HG03103 (cell line): ENCODE measurements at regions not wholly inside any gene's neighbourhood (a gene's known extent, or its start where the extent isn't known, plus 50 kb on each side); places are given as distances from the start of the nearest gene placed in this dataset.

Experiments
- ATAC-seq: cut with Tn5 transposase; IDR thresholded peaks from one replicate; pipeline ENCODE4 v1.9.1; 2021; ENCODE audit warnings: low read depth; ENCODE audit not compliant: unreplicated experiment

DNA sequence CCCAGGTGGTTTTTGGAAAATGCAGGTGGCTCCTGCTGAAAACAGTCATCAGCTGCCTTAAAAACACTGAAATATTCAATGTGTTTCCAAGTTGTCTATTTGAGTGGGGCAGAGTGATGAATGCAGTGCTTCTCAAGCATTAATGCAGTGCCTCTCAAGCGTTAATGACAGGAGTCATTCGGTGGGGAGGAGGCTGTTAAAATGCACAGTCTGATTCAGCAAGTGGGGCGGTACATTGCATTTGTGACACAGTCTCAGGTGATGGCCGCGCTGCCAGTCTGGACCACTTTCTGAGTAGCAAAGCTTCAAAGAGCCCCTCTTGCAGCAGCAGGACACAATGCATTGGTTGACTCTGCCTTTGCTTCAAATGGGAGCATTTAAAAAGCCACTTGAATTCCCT lies 231.4 kb upstream of the RGPD4 start:
- ATAC-seq = no peak

DNA sequence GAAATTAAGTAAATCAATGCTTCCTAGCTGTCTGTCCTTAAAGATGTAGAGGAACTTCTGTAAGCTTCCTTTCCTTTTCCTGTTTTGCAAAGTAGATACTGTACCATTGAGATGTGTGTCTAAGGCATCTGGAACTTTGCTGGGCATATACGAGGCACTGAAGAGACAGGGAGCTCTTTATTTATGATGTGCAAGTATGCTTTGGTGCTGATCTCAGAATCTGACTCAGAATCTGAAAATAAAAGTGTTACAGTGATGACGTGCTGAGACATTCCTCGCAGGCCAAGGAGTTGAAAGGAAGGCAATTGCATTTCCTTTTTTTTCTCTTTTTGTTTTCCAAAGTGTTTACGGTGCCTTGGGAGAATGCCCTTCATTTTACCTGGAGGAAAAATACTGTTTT lies 230.9 kb upstream of the RGPD4 start:
- no peak for ATAC-seq

DNA sequence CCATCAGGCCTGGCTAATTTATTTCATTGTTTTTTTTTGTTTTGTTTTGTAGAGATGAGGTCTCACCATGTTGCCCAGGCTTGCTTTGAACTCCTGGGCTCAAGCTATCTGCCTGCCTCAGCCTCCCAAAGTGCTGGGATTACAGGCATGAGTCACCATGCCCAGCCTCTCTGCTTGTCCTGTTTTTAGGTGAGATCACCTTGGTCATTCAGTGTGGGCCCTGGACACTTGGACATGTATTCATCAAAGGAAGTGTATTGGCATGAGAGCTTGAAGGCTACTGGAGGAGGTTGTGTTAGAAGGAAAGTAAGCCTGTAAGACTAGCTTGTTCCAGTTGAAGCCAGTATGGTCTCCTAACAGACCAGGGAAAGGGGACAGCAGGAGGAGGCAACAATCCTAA lies 229.2 kb upstream of the RGPD4 start:
- ATAC-seq = no peak

DNA sequence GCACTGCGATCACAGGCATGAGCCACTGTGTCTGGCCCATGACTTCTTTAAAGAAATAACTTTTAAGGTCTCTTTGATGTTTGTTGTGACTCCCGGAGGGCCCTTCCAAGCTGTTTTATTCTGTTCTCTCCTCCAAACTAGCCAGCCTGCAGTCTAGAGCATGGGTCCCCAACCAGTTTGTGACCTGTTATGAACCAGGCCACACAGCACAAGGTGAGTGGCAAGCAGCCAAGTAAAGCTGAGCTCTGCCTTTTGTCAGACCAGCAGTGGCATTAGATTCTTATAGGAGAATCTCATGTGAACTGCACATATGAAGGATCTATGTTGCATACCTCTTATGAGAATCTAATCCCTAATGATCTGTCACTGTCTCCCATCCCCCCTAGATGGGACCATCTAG lies 223.9 kb upstream of the RGPD4 start:
- no peak for ATAC-seq

DNA sequence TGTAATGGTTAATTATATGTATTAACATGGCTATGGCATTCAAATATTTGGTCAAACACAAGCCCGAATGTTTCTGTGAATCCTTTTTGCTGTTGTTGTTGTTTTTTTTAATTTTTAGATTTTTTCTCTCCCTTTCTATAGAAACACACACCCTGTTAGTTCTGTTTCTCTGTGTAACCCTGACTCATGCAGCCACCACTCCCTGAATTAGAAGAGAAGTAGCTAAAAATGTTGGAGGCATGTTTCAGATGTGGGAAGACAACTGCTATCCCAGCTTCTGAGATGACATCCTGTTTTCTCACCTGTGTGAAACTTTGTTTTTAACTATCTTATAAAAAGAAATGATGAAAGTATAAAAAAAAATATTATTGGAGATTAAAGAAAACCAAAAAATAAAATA lies 219.6 kb upstream of the RGPD4 start:
- no peak for ATAC-seq

DNA sequence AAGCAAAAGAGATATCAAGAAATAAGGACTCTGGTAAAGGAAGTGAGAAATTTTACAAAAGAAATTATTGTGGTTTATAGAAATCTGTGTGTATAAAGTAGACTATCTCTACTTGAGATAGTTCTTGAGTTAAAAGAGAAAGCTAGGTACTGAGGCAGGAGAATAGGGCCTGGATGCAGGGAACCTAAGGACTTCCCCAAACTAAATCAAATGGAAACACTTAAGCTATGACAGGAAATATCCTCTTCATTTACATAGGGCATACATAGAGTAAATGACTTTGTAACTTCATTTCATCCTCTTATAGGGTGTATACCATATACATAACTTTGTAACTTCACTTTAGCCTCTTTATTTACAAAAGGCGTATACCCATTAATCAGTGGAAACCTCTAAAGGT lies 219.2 kb upstream of the RGPD4 start:
- no peak for ATAC-seq

DNA sequence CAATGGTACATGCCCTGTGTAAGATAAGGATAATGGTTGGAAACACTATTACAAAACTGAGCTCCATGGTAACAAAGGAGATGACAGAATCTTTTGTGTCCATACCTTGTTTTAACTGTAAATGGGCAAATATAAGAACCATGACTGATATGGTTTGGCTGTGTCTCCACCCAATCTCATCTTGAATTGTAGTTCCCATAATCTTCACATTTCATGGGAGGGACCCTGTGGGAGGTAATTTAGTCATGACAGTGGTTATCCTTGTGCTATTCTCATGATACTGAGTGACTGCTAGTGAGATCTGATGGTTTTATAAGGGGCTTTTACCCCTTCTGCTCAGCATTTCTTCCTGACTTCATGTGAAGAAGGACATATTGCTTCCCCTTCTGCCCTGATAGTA lies 211.7 kb upstream of the RGPD4 start:
- ATAC-seq = no peak

DNA sequence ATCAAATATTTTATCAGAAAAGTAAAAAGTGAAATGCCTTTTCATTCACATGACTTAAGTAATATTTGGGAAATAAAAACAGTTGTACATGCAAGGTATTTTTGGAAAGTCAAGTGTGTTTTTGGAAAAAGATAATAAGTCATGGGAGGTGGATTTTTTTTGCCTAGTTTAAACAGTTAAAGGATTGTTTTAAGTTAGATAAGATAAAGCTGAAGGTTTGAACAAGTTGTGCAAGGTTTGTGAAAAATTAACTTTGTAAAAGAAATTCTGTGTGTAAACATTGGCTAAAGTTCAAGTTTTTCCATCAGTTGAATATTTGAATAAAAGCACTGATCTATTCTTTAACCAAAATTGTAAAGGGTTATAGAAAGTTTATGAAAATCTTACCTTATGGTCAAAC lies 207.9 kb upstream of the RGPD4 start:
- no peak for ATAC-seq

DNA sequence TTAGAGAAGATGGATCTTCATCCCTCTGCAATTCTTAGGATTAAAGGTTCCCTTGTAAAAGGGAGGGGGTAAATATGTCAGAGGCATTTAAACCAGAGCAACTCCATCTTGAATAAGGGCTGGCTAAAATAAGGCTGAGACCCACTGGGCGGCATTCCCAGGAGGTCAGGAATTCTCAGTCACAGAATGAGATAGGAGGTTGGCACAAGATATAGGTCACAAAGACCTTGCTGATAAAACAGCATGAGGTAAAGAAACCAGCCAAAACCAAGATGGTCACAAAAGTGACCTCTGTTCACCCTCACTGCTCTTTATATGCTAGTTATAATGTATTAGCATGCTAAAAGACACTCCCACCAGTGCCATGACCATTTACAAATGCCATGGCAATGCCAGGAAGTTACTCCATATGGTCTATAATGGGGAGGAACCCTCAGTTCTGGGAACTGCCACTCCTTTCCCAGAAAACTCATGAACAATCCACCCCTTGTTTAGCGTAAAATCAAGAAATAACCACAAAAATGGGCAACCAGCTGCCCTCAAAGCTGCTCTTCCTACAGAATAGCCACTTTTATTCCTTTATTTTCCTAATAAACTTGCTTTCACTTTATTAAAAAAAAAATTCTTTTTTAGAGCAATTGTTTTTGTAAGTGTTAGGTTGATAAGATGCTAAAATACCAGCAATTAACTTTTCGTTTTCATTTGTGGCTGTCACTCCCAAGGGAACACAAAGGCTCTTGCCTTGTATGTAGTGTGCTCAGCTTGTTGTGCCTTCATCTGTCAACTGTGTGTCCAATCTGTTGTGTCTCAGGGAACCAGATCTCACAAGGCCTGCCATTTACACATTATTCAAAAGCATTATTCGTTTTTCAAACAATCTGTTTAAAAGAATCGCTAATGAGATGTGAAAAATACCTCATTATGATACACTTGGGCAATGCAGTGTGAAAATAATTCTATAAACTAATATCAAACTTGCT lies 205.2 kb upstream of the RGPD4 start:
- no peak for ATAC-seq

DNA sequence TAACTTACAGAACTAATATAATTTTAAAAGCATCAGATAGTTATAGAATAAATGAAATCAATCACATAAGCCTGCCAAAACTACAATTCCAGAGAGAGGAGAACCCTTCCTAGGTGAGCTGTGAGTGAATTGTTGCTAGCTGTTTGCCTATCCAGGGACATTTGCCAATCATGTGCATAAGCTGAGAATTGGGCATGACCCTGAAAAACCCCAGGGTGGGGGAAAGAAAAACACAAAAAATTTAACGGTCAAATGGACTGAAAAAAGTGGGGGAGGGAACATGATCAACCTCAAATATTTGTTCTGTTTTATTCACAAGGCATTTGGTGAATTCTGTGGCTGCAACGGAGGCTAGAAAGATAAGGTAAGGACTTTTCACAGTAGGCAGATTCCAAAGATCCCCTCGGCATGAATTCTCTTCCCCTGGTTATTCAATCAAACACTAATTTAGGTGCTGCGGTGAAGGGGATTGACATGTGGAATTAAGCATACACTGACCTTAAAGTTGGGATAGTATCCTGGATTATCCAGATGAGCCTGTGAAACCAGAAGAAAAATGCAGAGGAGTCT lies 203.9 kb upstream of the RGPD4 start:
- no peak for ATAC-seq

DNA sequence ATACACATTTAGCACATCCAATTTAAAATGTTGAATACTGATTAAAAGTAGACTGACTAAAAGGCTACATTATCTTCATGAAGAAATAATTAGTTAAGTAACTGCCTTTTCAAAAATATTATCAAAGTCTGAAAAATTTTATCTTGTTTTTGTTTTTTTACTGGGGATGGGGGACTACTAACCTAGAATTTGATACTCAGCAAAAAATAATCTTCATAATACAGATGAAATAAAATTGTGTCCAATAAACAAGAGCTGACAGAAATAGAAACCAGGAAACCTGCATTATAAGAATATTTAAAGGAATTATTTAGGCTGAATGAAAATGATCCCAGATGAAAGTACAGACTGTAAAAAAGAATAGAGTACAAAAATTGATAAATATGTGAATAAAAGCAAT lies 200.7 kb upstream of the RGPD4 start:
- no peak for ATAC-seq

DNA sequence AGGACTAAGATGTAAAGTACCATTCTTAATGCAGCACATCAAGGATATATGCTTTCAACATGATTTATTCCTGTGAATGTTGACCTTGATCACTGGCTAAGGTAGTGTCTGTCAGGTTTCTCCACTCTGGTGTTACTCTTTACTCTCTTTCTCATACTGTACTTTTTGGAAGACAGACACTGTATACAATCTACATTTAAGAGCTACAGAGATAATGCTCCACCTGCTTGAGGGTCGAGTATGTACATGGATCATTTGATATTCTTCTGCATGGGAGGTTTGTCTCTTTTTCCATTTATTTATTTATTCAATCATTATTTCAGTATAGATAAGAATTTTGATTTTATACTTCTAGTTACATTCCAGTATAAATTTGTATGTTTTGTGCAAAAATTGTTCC lies 199.5 kb upstream of the RGPD4 start:
- ATAC-seq = no peak

DNA sequence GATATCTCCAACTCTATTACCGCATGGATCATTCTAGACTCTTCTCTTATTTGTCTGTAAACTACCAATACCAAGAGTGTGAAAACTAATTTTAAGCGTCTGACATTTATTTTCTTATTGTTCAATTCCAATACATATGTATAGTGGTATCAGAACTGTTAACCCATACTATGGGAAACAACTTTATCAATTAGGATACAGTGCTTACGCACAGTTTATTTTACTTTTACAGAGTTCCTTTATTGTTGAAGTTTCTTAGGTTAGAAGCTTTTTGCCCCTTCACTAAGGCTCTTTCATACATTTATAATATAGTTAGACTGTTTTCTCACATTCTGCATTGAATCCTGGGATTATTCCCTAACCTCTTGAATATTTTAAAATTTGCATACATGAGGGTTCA lies 198.8 kb upstream of the RGPD4 start:
- no peak for ATAC-seq

DNA sequence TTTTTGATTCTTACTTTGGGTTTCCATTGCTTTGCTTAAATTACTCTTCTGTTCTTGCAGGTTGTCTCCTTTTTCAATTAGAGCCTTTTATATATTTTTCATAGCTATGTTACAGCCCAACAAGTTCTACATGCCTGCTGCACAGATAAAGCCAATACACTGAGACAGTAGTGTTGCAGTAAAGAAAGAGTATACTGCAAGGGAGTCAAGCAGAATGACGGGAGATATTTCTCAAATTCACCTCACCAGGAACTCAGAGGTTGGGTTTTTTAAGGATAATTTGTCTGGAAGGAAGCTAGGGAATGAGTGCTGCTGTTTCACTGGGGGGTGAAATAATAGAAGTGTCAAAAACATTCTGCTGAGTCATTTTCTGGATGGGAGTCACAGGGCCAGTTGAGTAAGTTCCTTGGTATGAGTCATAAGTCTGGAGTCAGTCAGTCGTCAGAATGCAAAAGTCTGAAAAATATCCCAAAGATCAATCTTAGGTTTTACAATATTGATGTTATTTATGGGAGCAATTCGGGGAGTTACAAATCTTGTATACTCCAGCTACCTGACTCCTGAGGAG lies 193.0 kb upstream of the RGPD4 start:
- no peak for ATAC-seq

DNA sequence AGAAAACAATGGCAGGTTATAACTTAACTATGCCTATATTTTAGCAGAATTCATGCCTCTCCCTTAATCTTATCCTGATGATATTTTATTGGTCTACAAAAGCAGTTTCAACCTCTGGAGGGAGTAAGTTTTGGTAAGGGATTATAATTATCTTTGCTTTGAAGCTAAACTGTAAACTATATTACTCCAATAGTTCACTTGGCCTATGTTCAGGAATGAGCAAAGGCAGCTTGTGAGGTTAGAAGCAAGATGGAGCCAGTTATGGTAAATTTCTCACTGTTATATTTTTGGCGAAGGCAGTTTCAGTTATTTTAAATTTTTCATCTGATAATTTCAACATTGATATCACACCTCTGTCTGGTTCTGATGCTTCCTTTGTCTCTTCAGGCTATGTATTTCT lies 192.5 kb upstream of the RGPD4 start:
- no peak for ATAC-seq

DNA sequence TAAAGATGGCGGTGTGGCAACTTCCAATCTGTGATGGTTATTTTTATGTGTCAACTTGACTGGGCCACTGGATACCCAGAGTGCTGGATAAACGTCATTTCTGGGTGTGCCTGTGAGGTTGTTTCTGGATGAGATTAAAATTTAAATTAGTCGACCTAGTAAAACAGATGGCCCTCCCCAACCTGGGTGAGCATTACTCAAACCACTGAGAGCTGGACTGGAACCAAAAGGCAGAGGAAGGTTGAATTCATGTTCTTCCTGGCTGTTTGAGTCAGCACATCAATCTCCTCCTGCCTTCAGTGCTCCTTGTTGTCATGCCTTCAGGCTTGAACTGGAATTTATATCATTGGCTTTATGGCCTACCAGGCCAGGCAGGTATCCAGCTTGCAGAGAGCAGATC lies 190.8 kb upstream of the RGPD4 start:
- no peak for ATAC-seq

DNA sequence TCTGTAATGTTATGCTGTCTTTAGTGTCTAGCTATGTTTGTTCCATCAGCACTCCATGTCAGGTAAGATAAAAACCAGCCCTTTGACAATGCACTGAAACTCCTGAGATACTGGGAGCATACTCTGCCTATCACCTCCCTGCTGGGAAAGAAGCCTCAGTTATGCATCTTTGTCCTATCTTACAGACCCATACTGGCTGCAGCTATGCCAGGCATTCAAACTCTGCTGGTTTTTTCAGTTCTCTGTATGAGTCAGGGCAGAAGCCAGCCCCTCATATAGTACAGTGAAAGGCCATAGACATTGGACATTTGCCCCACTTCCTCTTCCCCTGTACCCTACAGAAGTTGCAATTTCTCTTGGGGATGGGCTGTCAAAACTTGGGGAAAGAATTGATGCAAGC lies 181.1 kb upstream of the RGPD4 start:
- ATAC-seq = no peak

DNA sequence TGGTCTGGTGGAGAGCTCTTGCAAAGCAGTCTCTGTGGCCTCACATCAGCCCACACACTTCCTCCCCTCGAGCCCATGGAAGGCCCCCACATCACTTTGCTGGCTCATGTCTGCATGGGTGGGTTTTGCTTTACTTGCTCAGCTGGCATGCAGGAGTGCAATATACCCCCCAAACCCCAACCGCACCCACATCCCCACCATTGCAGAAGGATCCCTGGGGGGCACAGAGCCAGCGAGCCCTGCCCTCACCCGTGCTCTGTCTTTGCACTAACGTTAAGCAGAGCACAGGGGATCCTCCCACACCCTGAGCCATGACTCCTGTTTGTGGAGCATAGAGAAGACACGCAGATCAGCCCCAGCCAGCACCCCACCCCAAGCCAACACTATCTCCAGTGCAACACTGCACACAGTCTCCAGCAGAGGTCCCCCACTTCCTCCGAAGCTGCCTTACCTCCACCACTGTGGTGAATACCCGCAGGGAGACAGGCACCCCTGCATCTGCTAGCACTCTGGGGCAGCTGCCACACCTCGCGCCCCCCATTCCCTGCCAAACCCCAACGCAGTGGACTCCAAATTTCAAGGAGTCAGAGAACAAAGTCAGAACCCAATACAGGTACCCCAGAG lies 177.8 kb upstream of the RGPD4 start:
- no peak for ATAC-seq

DNA sequence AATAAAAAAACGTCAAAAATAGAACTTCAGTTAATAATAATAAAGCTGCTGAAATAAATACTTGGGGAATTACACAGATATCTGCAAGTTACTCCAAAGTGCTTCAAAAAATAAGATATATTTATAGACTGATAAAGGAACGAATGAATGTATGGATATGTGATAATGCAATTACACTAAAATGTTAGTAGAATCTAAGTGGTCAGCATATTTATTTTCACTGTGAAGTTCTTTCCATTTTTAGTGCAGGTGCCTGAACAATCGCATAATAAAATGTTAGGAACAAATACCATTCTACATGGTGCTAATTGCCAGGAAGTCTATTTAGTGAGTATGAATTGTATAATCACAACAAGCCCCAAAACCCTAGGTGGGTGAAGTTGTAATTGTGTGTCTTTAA lies 169.6 kb upstream of the RGPD4 start:
- no peak for ATAC-seq

DNA sequence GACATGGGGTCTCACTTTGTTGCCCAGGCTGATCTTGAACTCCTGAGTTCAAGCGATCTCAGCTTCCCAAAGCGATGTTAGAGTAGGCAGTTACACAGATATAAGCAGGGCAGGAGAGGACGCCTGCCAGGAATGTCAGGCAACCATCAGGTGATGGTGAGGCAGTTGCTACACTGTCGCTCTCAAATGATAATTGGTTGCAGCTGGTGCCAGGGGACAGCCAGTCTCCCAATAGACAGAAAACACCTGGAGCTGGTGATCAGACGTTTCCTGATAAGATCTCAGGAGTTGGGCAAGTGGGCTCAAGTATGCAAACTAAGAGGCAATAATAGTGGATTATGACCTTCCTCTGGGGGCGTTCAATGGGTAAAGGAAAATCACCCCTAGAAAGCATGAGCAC lies 163.1 kb upstream of the RGPD4 start:
- ATAC-seq = no peak

DNA sequence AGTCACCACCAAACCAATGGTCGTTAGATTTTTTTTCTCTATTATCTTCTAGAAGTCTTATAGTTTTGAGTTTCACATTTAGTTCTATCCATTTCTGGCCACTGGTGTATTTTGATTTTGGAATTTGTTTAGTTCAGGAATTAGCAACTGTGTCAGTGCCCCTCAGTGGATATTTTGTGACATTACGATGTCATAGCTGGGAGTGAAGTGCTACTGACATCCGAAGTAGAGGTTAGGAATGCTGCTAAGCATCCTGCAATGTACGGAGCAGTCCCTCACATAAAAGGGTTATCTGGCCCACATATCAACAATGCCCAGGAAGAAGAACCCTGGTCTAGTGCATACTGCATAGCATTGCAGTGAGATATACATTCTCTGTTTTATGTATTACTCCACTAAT lies 157.4 kb upstream of the RGPD4 start:
- no peak for ATAC-seq

DNA sequence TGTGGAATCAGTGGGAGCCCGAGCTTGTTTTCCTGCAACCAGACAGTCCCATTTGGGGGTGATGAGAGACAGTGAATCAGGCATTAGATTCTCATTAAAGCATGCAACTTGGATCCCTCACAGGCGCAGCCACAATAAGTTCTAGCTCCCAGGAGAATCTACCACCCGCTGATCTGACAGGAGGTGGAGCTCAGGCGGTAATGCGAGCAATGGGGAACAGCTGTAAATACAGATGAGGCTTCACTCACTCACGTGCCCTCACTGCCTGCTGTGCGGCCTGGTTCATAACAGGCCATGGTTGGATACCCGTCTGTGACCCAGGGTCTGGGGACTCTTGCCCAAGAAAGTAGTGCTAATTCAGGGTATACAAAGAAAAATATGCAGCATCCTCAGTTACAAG lies 144.8 kb upstream of the RGPD4 start:
- ATAC-seq = no peak
